ENCODE measurements at regions not wholly inside any gene's neighbourhood (a gene's known extent, or its start where the extent isn't known, plus 50 kb on each side); places are given as distances from the start of the nearest gene placed in this dataset.

DNA sequence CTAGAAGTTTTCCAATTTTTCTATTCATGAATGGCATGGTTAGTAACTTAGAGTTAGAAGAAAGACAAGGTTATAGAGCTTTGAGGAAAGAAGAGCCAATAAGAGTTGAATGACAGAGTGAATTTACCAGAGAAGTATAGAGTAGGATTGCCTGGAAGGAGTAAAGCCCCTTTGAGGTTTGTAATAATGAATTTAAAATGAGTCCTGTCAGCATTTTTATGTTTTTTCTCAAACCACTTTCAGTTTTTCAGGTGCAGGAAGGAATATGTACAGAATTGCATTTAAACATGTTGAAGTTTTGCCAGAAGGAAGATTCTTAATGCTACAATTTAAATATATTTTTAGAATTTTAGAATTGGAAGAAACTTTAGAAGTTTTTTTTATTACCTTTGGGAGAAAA, 408.3 kb downstream of the DSC3 start:
- TF ChIP-seq GLIS3 (CRISPR knock-in tag; IDR thresholded peaks at IDR 0.05) (no peak), TOX (CRISPR knock-in tag; IDR thresholded peaks at IDR 0.05; ENCODE audit: borderline replicate concordance) (no peak), OSR1 (CRISPR knock-in tag; IDR thresholded peaks at IDR 0.05) (no peak), RARB (CRISPR knock-in tag; IDR thresholded peaks at IDR 0.05) (no peak), ARNTL (CRISPR knock-in tag; IDR thresholded peaks at IDR 0.05; ENCODE audit: borderline replicate concordance, low read depth) (no peak), ZFP3 (CRISPR knock-in tag; IDR thresholded peaks at IDR 0.05) (no peak), ZFP30 (CRISPR knock-in tag; IDR thresholded peaks at IDR 0.05) (no peak), SNAI2 (CRISPR knock-in tag; IDR thresholded peaks at IDR 0.05) (no peak)
- TF ChIP-seq, protein P1, sequence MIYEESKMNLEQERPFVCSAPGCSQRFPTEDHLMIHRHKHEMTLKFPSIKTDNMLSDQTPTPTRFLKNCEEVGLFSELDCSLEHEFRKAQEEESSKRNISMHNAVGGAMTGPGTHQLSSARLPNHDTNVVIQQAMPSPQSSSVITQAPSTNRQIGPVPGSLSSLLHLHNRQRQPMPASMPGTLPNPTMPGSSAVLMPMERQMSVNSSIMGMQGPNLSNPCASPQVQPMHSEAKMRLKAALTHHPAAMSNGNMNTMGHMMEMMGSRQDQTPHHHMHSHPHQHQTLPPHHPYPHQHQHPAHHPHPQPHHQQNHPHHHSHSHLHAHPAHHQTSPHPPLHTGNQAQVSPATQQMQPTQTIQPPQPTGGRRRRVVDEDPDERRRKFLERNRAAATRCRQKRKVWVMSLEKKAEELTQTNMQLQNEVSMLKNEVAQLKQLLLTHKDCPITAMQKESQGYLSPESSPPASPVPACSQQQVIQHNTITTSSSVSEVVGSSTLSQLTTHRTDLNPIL (CRISPR knock-in tag; IDR thresholded peaks at IDR 0.05; ENCODE audit: low read depth), result no peak
- TF ChIP-seq, protein P2, sequence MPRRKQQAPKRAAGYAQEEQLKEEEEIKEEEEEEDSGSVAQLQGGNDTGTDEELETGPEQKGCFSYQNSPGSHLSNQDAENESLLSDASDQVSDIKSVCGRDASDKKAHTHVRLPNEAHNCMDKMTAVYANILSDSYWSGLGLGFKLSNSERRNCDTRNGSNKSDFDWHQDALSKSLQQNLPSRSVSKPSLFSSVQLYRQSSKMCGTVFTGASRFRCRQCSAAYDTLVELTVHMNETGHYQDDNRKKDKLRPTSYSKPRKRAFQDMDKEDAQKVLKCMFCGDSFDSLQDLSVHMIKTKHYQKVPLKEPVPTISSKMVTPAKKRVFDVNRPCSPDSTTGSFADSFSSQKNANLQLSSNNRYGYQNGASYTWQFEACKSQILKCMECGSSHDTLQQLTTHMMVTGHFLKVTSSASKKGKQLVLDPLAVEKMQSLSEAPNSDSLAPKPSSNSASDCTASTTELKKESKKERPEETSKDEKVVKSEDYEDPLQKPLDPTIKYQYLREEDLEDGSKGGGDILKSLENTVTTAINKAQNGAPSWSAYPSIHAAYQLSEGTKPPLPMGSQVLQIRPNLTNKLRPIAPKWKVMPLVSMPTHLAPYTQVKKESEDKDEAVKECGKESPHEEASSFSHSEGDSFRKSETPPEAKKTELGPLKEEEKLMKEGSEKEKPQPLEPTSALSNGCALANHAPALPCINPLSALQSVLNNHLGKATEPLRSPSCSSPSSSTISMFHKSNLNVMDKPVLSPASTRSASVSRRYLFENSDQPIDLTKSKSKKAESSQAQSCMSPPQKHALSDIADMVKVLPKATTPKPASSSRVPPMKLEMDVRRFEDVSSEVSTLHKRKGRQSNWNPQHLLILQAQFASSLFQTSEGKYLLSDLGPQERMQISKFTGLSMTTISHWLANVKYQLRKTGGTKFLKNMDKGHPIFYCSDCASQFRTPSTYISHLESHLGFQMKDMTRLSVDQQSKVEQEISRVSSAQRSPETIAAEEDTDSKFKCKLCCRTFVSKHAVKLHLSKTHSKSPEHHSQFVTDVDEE (CRISPR knock-in tag; IDR thresholded peaks at IDR 0.05), result no peak
- TF ChIP-seq, protein P3, sequence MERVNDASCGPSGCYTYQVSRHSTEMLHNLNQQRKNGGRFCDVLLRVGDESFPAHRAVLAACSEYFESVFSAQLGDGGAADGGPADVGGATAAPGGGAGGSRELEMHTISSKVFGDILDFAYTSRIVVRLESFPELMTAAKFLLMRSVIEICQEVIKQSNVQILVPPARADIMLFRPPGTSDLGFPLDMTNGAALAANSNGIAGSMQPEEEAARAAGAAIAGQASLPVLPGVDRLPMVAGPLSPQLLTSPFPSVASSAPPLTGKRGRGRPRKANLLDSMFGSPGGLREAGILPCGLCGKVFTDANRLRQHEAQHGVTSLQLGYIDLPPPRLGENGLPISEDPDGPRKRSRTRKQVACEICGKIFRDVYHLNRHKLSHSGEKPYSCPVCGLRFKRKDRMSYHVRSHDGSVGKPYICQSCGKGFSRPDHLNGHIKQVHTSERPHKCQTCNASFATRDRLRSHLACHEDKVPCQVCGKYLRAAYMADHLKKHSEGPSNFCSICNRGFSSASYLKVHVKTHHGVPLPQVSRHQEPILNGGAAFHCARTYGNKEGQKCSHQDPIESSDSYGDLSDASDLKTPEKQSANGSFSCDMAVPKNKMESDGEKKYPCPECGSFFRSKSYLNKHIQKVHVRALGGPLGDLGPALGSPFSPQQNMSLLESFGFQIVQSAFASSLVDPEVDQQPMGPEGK (CRISPR knock-in tag; IDR thresholded peaks at IDR 0.05; ENCODE audit: borderline replicate concordance), result no peak

Measured in SK-N-SH treated with all-trans-retinoic acid at 6 μM for 48 hours (cell line).